Mammary epithelial cell (primary cell): ENCODE measurements at regions not wholly inside any gene's neighbourhood (a gene's known extent, or its start where the extent isn't known, plus 50 kb on each side); places are given as distances from the start of the nearest gene placed in this dataset.

Experiments used
- CTCF ChIP-seq, 2 donors: IDR thresholded peaks in 1 of 2; conservative IDR thresholded peaks in 1 of 2; 2 replicates each; pipeline ENCODE4 v1.5.1; 2011 to 2012; ENCODE audit warnings: inconsistent platforms in 2 of 2, low read length in 2 of 2, mild to moderate bottlenecking in 2 of 2, control low read depth in 1 of 2, low read depth in 1 of 2; ENCODE audit not compliant: insufficient read depth in 1 of 2; ENCODE audit errors: extremely low read depth in 1 of 2
- EZH2 ChIP-seq: IDR thresholded peaks from 2 replicates; pipeline ENCODE4 v1.6.1; 2012; ENCODE audit warnings: low read length, inconsistent platforms, borderline replicate concordance

GRCh38 chr3:26132942-26133341, 343.1 kb downstream of the OXSM start:
- no peak for TF ChIP-seq CTCF (conservative IDR thresholded peaks at IDR 0.05 in 1 of 2, IDR thresholded peaks at IDR 0.05 in 1 of 2; ENCODE audit: extremely low read depth in 1 of 2, insufficient read depth in 1 of 2, low read depth in 1 of 2, low read length in 2 of 2)
- TF ChIP-seq EZH2 = no peak
